Neural cell (in vitro differentiated cells): ENCODE measurements at regions not wholly inside any gene's neighbourhood (a gene's known extent, or its start where the extent isn't known, plus 50 kb on each side); places are given as distances from the start of the nearest gene placed in this dataset.

Experiments used
- RAD21 ChIP-seq: fragments of 450-650 bp; conservative IDR thresholded peaks from 2 replicates; pipeline ENCODE4 v1.6.1; 2014; ENCODE audit warnings: antibody characterized with exemption, mild to moderate bottlenecking, moderate library complexity
- TF ChIP-seq, protein P1 (sequence below): fragments of 450-650 bp; IDR thresholded peaks from 2 replicates; pipeline ENCODE4 v1.5.1; 2014; ENCODE audit warnings: antibody characterized with exemption, mild to moderate bottlenecking, moderate library complexity; ENCODE audit not compliant: poor library complexity, severe bottlenecking

- TF ChIP-seq, protein P1, sequence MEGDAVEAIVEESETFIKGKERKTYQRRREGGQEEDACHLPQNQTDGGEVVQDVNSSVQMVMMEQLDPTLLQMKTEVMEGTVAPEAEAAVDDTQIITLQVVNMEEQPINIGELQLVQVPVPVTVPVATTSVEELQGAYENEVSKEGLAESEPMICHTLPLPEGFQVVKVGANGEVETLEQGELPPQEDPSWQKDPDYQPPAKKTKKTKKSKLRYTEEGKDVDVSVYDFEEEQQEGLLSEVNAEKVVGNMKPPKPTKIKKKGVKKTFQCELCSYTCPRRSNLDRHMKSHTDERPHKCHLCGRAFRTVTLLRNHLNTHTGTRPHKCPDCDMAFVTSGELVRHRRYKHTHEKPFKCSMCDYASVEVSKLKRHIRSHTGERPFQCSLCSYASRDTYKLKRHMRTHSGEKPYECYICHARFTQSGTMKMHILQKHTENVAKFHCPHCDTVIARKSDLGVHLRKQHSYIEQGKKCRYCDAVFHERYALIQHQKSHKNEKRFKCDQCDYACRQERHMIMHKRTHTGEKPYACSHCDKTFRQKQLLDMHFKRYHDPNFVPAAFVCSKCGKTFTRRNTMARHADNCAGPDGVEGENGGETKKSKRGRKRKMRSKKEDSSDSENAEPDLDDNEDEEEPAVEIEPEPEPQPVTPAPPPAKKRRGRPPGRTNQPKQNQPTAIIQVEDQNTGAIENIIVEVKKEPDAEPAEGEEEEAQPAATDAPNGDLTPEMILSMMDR: no peak
- TF ChIP-seq RAD21: no peak
These were observed 444.2 kb downstream of the HTR1B start for GRCh38 chr6:77019081-77019480.
